H1 (cell line): ENCODE measurements at regions not wholly inside any gene's neighbourhood (a gene's known extent, or its start where the extent isn't known, plus 50 kb on each side); places are given as distances from the start of the nearest gene placed in this dataset.

Experiments used
- ASH2L ChIP-seq: fragments of 200-600, 300-600 bp; sonication (generic); IDR thresholded peaks from one replicate; pipeline ENCODE4 v1.7.1; 2017; ENCODE audit warnings: low read length
- CEBPB ChIP-seq: IDR thresholded peaks from 2 replicates; pipeline ENCODE4 v1.6.1; 2012; ENCODE audit warnings: low read depth, low read length
- NANOG ChIP-seq: IDR thresholded peaks from 2 replicates; pipeline ENCODE4 v1.6.1; 2011; ENCODE audit warnings: low read length, low read depth, mild to moderate bottlenecking, inconsistent platforms; ENCODE audit not compliant: insufficient read depth, poor library complexity, severe bottlenecking
- RBBP5 ChIP-seq: IDR thresholded peaks from 2 replicates; pipeline ENCODE4 v1.7.1; 2012; ENCODE audit warnings: low read depth, mild to moderate bottlenecking, inconsistent platforms, low read length, moderate library complexity, borderline replicate concordance
- TAF1 ChIP-seq: IDR thresholded peaks from 2 replicates; pipeline ENCODE4 v1.6.1; 2011; ENCODE audit warnings: mild to moderate bottlenecking, low read depth, low read length
- TBP ChIP-seq: IDR thresholded peaks from 2 replicates; pipeline ENCODE4 v1.6.1; 2011; ENCODE audit warnings: low read depth, low read length, improper control_type of control experiment
- TF ChIP-seq, protein P1 (sequence below): fragments of 300-600 bp; sonication (generic); IDR thresholded peaks from 2 replicates; pipeline ENCODE4 v1.7.1; 2012; ENCODE audit warnings: low read length, moderate library complexity, mild to moderate bottlenecking, inconsistent platforms; ENCODE audit not compliant: insufficient replicate concordance

- TF ChIP-seq, protein P1, sequence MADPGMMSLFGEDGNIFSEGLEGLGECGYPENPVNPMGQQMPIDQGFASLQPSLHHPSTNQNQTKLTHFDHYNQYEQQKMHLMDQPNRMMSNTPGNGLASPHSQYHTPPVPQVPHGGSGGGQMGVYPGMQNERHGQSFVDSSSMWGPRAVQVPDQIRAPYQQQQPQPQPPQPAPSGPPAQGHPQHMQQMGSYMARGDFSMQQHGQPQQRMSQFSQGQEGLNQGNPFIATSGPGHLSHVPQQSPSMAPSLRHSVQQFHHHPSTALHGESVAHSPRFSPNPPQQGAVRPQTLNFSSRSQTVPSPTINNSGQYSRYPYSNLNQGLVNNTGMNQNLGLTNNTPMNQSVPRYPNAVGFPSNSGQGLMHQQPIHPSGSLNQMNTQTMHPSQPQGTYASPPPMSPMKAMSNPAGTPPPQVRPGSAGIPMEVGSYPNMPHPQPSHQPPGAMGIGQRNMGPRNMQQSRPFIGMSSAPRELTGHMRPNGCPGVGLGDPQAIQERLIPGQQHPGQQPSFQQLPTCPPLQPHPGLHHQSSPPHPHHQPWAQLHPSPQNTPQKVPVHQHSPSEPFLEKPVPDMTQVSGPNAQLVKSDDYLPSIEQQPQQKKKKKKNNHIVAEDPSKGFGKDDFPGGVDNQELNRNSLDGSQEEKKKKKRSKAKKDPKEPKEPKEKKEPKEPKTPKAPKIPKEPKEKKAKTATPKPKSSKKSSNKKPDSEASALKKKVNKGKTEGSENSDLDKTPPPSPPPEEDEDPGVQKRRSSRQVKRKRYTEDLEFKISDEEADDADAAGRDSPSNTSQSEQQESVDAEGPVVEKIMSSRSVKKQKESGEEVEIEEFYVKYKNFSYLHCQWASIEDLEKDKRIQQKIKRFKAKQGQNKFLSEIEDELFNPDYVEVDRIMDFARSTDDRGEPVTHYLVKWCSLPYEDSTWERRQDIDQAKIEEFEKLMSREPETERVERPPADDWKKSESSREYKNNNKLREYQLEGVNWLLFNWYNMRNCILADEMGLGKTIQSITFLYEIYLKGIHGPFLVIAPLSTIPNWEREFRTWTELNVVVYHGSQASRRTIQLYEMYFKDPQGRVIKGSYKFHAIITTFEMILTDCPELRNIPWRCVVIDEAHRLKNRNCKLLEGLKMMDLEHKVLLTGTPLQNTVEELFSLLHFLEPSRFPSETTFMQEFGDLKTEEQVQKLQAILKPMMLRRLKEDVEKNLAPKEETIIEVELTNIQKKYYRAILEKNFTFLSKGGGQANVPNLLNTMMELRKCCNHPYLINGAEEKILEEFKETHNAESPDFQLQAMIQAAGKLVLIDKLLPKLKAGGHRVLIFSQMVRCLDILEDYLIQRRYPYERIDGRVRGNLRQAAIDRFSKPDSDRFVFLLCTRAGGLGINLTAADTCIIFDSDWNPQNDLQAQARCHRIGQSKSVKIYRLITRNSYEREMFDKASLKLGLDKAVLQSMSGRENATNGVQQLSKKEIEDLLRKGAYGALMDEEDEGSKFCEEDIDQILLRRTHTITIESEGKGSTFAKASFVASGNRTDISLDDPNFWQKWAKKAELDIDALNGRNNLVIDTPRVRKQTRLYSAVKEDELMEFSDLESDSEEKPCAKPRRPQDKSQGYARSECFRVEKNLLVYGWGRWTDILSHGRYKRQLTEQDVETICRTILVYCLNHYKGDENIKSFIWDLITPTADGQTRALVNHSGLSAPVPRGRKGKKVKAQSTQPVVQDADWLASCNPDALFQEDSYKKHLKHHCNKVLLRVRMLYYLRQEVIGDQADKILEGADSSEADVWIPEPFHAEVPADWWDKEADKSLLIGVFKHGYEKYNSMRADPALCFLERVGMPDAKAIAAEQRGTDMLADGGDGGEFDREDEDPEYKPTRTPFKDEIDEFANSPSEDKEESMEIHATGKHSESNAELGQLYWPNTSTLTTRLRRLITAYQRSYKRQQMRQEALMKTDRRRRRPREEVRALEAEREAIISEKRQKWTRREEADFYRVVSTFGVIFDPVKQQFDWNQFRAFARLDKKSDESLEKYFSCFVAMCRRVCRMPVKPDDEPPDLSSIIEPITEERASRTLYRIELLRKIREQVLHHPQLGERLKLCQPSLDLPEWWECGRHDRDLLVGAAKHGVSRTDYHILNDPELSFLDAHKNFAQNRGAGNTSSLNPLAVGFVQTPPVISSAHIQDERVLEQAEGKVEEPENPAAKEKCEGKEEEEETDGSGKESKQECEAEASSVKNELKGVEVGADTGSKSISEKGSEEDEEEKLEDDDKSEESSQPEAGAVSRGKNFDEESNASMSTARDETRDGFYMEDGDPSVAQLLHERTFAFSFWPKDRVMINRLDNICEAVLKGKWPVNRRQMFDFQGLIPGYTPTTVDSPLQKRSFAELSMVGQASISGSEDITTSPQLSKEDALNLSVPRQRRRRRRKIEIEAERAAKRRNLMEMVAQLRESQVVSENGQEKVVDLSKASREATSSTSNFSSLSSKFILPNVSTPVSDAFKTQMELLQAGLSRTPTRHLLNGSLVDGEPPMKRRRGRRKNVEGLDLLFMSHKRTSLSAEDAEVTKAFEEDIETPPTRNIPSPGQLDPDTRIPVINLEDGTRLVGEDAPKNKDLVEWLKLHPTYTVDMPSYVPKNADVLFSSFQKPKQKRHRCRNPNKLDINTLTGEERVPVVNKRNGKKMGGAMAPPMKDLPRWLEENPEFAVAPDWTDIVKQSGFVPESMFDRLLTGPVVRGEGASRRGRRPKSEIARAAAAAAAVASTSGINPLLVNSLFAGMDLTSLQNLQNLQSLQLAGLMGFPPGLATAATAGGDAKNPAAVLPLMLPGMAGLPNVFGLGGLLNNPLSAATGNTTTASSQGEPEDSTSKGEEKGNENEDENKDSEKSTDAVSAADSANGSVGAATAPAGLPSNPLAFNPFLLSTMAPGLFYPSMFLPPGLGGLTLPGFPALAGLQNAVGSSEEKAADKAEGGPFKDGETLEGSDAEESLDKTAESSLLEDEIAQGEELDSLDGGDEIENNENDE, result no peak
- TF ChIP-seq ASH2L (no peak), TAF1 (no peak), TBP (no peak), NANOG (no peak), RBBP5 (no peak), CEBPB (no peak)
Measured at GRCh38 chr3:127363171-127363570, 75.3 kb upstream of the PRR20G start (continued).
